ENCODE measurements at regions not wholly inside any gene's neighbourhood (a gene's known extent, or its start where the extent isn't known, plus 50 kb on each side); places are given as distances from the start of the nearest gene placed in this dataset.
A peak's percentile ranks its signal among the peaks of the same experiment; 100 is the strongest.
"Not testable (repeated sequence)": the region's sequence is repeated elsewhere in the genome, so short reads cannot be mapped to it uniquely, and the experiment has no call there.

- ATAC-seq (no peak), DNase-seq (peak; percentile 42)
- H3K9me3 Mint-ChIP-seq (ENCODE audit: insufficient read depth) = no peaks in the 10 kb centered on the region
- no peaks in the 10 kb centered on the region for H3K4me1 Mint-ChIP-seq (ENCODE audit: low read depth)
- ChIA-PET POLR2A (no interaction called here), CTCF (no interaction called here)
- H3K27me3 Mint-ChIP-seq (ENCODE audit: low read depth) = no peaks in the 10 kb centered on the region
- H3K36me3 Mint-ChIP-seq (ENCODE audit: low read depth) = no peaks in the 10 kb centered on the region
- no peak overlapping the region for H3K4me3 Mint-ChIP-seq
- no peak overlapping the region for H3K27ac Mint-ChIP-seq
These were observed 405.8 kb downstream of the IGSF11 start for GRCh38 chr3:118628704-118629341.

- no peak overlapping the region for H3K4me3 Mint-ChIP-seq
- no peaks in the 10 kb centered on the region for H3K27me3 Mint-ChIP-seq (ENCODE audit: low read depth)
- no peaks in the 10 kb centered on the region for H3K36me3 Mint-ChIP-seq (ENCODE audit: low read depth)
- ChIA-PET CTCF (no interaction called here), POLR2A (no interaction called here)
- H3K9me3 Mint-ChIP-seq (ENCODE audit: insufficient read depth) = no peaks in the 10 kb centered on the region
- H3K4me1 Mint-ChIP-seq (ENCODE audit: low read depth) = no peaks in the 10 kb centered on the region
- no peak overlapping the region for H3K27ac Mint-ChIP-seq
- ATAC-seq = no peak
- no peak for DNase-seq
These were observed 404.8 kb downstream of the IGSF11 start for GRCh38 chr3:118629821-118630220.

GRCh38 chr3:118635711-118636110 is 398.9 kb downstream of the IGSF11 start:
- H3K36me3 Mint-ChIP-seq (ENCODE audit: low read depth) = no peaks in the 10 kb centered on the region
- POLR2A ChIA-PET = no interaction called here

DNA sequence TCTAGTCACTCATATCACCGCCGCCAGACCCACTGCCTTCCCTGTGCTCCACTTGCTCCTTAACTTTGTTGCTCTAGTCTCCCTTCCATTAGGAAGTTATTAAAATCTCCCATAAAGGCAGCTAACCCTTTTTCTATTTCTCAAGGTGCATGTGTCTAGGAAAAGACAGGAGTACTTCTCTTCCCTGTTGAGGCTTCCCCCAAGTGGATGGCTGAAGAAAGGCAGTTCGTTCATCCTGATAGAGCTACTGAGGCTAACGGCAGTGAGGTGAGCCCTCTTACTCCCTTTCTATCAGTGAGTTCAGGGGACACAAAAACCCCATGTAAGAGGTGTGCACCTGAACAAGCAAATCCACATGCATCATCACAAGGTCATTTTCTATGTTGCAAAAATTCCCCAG is 397.8 kb downstream of the IGSF11 start:
- H3K27ac Mint-ChIP-seq = no peak overlapping the region
- no peaks in the 10 kb centered on the region for H3K27me3 Mint-ChIP-seq (ENCODE audit: low read depth)
- ChIA-PET CTCF (no interaction called here), POLR2A (no interaction called here)
- H3K36me3 Mint-ChIP-seq (ENCODE audit: low read depth) = no peaks in the 10 kb centered on the region
- H3K4me1 Mint-ChIP-seq (ENCODE audit: low read depth) = no peaks in the 10 kb centered on the region
- DNase-seq (no peak), ATAC-seq (no peak)
- no peak overlapping the region for H3K4me3 Mint-ChIP-seq
- no peaks in the 10 kb centered on the region for H3K9me3 Mint-ChIP-seq (ENCODE audit: insufficient read depth)

More at GRCh38 chr3:118635711-118636110, 398.9 kb downstream of the IGSF11 start:
- Mint-ChIP-seq H3K27ac (no peak overlapping the region), H3K9me3 (ENCODE audit: insufficient read depth) (no peaks in the 10 kb centered on the region), H3K27me3 (ENCODE audit: low read depth) (no peaks in the 10 kb centered on the region), H3K4me1 (ENCODE audit: low read depth) (no peaks in the 10 kb centered on the region), H3K4me3 (no peak overlapping the region)
- CTCF ChIA-PET = no interaction called here
- no peak for ATAC-seq
- no peak for DNase-seq

DNA sequence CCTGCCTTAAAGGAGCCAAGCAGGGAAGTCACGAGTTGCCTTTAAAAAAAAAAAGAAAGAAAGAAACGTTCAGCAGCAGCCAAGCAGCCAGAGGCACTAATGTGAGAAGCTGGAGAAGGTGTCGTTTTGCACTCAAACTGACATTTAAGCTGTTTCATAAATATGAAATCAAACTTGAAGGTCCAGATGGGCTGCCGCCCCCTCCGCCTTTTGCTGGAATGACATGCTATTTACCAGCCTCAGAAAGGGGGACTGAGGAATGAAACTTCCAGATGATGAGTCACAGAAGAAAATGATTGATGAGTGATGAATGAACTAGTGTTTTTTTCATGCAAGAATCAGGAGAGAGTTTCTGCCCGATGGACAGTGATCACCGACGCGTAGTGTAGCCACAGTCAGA is 396.8 kb downstream of the IGSF11 start:
- no peak overlapping the region for H3K4me3 Mint-ChIP-seq
- no peak overlapping the region for H3K27ac Mint-ChIP-seq
- no peaks in the 10 kb centered on the region for H3K36me3 Mint-ChIP-seq (ENCODE audit: low read depth)
- H3K9me3 Mint-ChIP-seq (ENCODE audit: insufficient read depth) = no peaks in the 10 kb centered on the region
- ChIA-PET CTCF (no interaction called here), POLR2A (no interaction called here)
- H3K4me1 Mint-ChIP-seq (ENCODE audit: low read depth) = no peaks in the 10 kb centered on the region
- H3K27me3 Mint-ChIP-seq (ENCODE audit: low read depth) = no peaks in the 10 kb centered on the region
- DNase-seq (no peak), ATAC-seq (no peak)

DNA sequence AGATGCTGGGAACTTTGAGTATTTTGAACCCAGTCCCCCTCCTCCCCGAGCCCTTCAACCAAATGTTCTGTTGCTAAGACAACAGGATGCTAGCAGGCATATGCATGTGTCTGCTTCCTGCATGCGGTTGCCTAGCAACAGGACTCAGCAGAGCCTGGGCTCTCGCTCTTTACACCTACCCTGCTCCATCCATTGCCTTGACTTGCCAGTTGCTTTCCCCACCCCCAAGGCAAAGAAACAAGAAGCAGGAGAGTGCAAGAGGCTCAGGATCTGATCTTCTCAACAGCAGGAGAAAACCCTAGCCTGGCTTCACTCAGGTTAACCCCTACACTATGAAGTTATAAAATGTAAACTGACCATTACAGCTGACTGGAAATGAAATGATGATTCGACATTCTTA is 393.0 kb downstream of the IGSF11 start:
- H3K27ac Mint-ChIP-seq = no peak overlapping the region
- DNase-seq (no peak), ATAC-seq (peak; percentile 49)
- no peaks in the 10 kb centered on the region for H3K4me1 Mint-ChIP-seq (ENCODE audit: low read depth)
- no peaks in the 10 kb centered on the region for H3K9me3 Mint-ChIP-seq (ENCODE audit: insufficient read depth)
- H3K36me3 Mint-ChIP-seq (ENCODE audit: low read depth) = no peaks in the 10 kb centered on the region
- CTCF ChIA-PET = no interaction called here
- H3K27me3 Mint-ChIP-seq (ENCODE audit: low read depth) = no peaks in the 10 kb centered on the region
- H3K4me3 Mint-ChIP-seq = no peak overlapping the region
- POLR2A ChIA-PET = no interaction called here

DNA sequence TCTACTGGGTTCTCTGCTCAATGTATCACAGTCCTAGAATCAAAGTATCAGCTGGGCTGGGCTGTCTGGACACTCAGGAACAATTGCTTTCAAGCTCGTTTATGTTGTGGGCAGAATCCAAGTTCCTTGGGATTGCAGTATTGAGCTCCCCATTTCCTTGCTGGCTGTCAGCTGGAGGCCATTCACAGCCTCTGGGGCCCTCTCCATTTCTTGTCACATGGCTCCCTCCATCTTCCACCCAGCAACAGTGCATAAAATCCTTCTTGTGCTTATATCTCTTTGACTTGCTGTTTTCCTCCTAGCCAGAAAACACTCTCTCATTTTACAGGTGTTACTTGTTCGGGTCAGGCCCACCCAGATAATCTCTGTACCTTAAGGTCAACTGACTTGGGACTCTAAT is 363.5 kb downstream of the IGSF11 start:
- no peak overlapping the region for H3K4me3 Mint-ChIP-seq
- H3K36me3 Mint-ChIP-seq (ENCODE audit: low read depth) = no peaks in the 10 kb centered on the region
- POLR2A ChIA-PET = no interaction called here
- CTCF ChIA-PET = interaction anchor here (0.8 kb wide), 1 partner anchor 19 kb away, joined by 3 read pairs; no protein-coding TSS in a partner anchor
- no peaks in the 10 kb centered on the region for H3K9me3 Mint-ChIP-seq (ENCODE audit: insufficient read depth)
- DNase-seq = no peak
- no peak for ATAC-seq
- H3K27me3 Mint-ChIP-seq (ENCODE audit: low read depth) = no peaks in the 10 kb centered on the region
- H3K4me1 Mint-ChIP-seq (ENCODE audit: low read depth) = no peaks in the 10 kb centered on the region
- H3K27ac Mint-ChIP-seq = no peak overlapping the region

DNA sequence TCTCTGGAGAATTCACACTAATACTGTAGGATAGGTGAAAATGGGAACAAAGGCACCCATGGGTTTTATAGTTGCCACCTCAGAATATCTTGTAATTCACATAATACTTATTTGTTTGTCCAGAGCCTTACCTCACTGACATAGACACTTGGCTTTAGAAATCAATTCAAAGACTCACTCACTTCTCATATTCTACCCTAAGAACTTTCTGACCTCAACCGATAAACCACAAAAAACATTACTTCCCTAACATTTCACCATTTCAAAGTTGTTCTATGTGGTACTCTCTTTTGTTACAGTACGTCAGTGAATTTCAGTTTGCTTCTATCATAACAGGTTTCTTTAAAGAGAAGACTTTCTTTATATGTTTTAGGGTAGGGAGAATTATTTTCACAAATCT is 359.3 kb downstream of the IGSF11 start:
- ATAC-seq (no peak), DNase-seq (no peak)
- H3K36me3 Mint-ChIP-seq (ENCODE audit: low read depth) = no peaks in the 10 kb centered on the region
- no peak overlapping the region for H3K4me3 Mint-ChIP-seq
- no peaks in the 10 kb centered on the region for H3K4me1 Mint-ChIP-seq (ENCODE audit: low read depth)
- no peaks in the 10 kb centered on the region for H3K27me3 Mint-ChIP-seq (ENCODE audit: low read depth)
- H3K9me3 Mint-ChIP-seq (ENCODE audit: insufficient read depth) = no peaks in the 10 kb centered on the region
- ChIA-PET POLR2A (no interaction called here), CTCF (no interaction called here)
- no peak overlapping the region for H3K27ac Mint-ChIP-seq

GRCh38 chr3:118678663-118679062 is 356.0 kb downstream of the IGSF11 start:
- H3K27me3 Mint-ChIP-seq (ENCODE audit: low read depth); H3K4me1 Mint-ChIP-seq (ENCODE audit: low read depth); ATAC-seq; DNase-seq; H3K4me3 Mint-ChIP-seq; POLR2A ChIA-PET; H3K36me3 Mint-ChIP-seq (ENCODE audit: low read depth); CTCF ChIA-PET; H3K27ac Mint-ChIP-seq; H3K9me3 Mint-ChIP-seq (ENCODE audit: insufficient read depth): not testable (repeated sequence)

DNA sequence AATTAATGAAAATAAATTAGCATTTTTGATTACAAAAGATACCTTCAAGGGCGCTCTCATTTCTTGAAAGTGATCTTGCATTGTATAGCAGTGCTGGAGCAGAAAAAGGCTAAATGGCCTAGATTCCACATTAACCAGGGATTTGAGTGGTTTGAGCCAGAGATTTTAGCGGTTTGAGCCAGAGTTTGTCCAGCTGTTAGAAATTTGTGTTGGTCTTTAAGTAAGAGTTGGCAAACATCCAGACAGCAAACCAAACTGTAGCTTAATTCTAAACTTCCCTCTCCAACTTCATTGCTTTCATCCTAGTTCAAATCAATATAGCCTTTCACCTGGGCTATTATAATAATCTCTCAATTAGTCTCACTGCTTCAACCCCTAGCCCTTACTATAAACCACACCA is 351.7 kb downstream of the IGSF11 start:
- Mint-ChIP-seq H3K36me3 (ENCODE audit: low read depth) (no peaks in the 10 kb centered on the region), H3K27ac (no peak overlapping the region), H3K4me1 (ENCODE audit: low read depth) (no peaks in the 10 kb centered on the region), H3K9me3 (ENCODE audit: insufficient read depth) (no peaks in the 10 kb centered on the region), H3K27me3 (ENCODE audit: low read depth) (no peaks in the 10 kb centered on the region), H3K4me3 (no peak overlapping the region)
- no peak for DNase-seq
- CTCF ChIA-PET = no interaction called here
- ATAC-seq = no peak
- POLR2A ChIA-PET = no interaction called here

DNA sequence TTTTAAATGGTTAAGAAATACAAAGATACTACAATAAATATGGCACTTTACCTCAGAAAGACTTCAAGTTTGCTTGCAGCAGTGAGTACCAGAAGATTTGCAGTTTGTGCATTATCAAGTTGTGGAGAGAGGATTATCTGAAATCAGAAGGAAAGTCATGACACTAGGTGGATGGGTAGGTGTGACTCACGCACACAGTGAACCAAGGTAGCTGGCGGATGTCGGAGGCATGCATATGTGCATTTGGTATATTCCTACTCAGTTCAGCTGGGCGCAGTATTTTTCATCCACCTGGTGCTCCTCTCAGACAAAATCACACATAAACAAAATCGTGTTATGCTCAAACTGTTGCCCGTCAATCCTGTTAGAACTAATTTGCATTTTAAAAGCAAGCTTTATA is 351.0 kb downstream of the IGSF11 start:
- Mint-ChIP-seq H3K9me3 (ENCODE audit: insufficient read depth) (no peaks in the 10 kb centered on the region), H3K4me3 (no peak overlapping the region), H3K4me1 (ENCODE audit: low read depth) (no peaks in the 10 kb centered on the region), H3K27ac (no peak overlapping the region), H3K36me3 (ENCODE audit: low read depth) (no peaks in the 10 kb centered on the region), H3K27me3 (ENCODE audit: low read depth) (no peaks in the 10 kb centered on the region)
- DNase-seq (no peak), ATAC-seq (no peak)
- ChIA-PET CTCF (no interaction called here), POLR2A (no interaction called here)

DNA sequence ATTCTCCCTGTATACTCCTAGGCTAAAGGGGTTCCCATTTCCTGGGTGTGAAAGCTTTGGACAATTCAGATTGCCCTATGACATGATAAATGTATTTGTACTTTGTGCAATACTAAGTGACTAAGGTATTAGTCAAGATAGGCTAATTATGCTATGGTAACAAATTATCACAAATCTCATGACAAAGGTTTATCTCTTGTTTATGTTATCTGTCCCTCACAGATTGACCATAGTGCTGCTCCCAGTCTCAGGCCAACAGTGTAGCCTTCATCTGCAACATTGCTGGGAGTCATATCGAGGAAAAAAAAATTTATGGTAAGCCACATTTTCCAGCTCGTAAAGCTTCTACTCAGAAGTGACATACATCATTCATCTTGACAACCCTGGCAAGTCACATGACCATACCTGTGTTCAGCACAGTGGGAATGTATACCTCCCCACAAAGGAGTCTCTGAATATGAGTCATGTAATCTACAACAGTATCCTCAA is 346.2 kb downstream of the IGSF11 start:
- ATAC-seq (no peak), DNase-seq (no peak)
- Mint-ChIP-seq H3K27ac (no peak overlapping the region), H3K36me3 (ENCODE audit: low read depth) (no peaks in the 10 kb centered on the region), H3K27me3 (ENCODE audit: low read depth) (no peaks in the 10 kb centered on the region), H3K4me1 (ENCODE audit: low read depth) (no peaks in the 10 kb centered on the region), H3K4me3 (no peak overlapping the region), H3K9me3 (ENCODE audit: insufficient read depth) (no peaks in the 10 kb centered on the region)
- POLR2A ChIA-PET = no interaction called here
- CTCF ChIA-PET = no interaction called here

DNA sequence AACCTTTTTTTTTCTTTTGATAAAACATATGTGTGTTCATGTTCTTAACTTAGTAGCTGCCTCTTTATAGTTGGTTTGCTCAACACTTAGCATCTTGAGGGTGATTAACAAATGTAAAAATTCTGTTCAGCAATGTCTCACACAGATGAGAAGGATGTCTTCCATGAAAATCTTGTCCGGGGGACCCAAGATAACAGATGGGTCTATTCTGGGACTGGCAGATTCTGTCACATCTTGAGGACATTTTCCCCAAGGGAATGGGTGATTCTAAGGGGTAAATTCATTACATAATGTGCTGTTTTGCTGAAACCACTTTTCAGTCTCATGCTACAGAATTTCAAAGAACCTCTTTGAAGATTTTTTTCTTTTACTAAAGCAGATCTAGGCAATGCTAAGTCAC is 342.2 kb downstream of the IGSF11 start:
- POLR2A ChIA-PET = no interaction called here
- Mint-ChIP-seq H3K27me3 (ENCODE audit: low read depth) (no peaks in the 10 kb centered on the region), H3K36me3 (ENCODE audit: low read depth) (no peaks in the 10 kb centered on the region), H3K9me3 (ENCODE audit: insufficient read depth) (no peaks in the 10 kb centered on the region), H3K4me3 (no peak overlapping the region), H3K4me1 (ENCODE audit: low read depth) (no peaks in the 10 kb centered on the region), H3K27ac (no peak overlapping the region)
- DNase-seq (no peak), ATAC-seq (no peak)
- CTCF ChIA-PET = no interaction called here

Data from activated CD8-positive, alpha-beta T cell treated with anti-CD3 and anti-CD28 coated beads, Interleukin-2, amount 10 ng/mL, durations not matched to agents 7 days and 5 days (primary cell).